NCI-H82 treated with DMSO at 0.1 percent for 48 hours (cell line): ENCODE measurements at regions not wholly inside any gene's neighbourhood (a gene's known extent, or its start where the extent isn't known, plus 50 kb on each side); places are given as distances from the start of the nearest gene placed in this dataset.

ENCODE experiments used
- DNase-seq: peaks from one replicate; lab custom pipeline; 2025; ENCODE audit not compliant: unreplicated experiment; lab: John Stamatoyannopoulos, UW

DNA sequence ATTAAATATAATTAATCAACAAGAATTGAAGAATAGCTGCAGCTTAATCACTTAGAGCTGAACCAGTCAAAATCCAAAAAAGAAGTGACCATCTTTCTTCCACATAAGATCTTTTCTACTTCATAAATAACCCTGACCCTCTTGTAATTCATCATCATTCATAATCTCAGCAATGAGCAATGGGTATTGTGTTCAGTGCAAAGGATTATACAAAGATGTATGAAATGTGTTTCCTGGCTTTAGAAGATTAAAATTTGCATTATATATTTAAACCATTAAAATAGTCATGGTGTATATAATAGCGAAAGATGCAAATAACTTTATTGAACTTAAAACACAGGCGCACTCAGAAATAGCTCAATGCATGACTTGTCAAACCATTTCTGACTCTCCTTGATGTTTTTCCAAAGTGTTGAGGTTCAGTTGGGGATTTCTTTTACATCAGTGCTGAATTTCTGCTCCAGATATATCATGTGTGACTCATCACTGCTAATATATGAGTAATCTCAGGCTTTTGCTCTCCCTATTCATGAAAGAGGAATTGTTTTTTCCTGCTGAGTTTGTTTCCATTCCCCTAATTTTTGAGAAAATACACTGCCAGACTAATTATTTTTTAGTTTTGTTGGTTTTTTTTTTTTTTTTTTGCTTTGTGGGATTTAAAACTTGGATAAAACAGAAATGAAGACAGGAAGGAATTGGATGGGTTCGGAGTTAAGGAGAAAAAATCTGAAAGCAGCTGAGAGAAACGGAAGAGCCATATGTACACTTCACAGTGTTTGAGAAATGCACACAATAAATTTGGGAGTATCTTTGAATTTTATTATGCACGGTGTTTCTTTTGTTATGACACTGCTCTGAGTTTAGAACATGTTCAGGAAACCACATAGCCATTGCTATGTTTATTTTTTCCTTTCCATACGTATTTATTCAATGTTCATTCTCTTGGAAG, 290.1 kb upstream of the PCDH7 start:
- no peak for DNase-seq

DNA sequence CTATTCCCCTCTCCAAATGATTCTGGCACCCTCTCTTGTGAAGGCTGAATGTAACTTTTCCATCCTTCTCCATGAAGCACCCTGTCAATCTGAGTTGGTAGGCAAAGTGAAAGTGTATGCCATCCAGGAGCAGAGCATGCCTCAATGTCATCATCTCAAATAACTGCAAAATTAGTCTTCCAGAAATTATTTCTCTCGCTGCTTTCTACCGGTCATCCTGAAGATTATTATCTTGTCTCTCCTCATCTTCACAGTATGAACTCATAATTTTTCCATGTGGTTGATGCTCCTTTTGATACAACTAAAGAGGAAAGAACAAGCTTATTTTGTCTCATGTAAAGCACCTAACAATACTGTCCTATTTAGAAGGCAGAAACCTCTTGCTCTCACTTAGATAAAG, 285.5 kb upstream of the PCDH7 start:
- DNase-seq = no peak

DNA sequence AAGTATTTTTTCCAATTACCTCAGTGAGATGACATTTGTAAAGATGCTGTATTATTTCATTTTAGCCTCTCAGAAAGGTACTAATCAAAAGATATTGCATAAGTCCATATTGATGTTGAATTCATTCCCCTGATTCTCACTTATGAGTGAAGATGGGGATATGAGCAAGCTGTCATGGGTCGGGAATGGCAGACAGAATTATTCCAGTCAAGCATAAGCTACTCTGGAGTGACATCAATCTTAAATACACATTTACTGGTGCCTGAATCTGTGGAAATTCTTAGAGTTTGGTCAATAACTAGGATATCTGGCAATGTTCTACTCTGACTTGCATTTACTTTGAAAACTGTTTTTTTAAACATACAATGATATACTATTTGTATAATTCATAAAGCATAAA, 283.8 kb upstream of the PCDH7 start:
- no peak for DNase-seq

DNA sequence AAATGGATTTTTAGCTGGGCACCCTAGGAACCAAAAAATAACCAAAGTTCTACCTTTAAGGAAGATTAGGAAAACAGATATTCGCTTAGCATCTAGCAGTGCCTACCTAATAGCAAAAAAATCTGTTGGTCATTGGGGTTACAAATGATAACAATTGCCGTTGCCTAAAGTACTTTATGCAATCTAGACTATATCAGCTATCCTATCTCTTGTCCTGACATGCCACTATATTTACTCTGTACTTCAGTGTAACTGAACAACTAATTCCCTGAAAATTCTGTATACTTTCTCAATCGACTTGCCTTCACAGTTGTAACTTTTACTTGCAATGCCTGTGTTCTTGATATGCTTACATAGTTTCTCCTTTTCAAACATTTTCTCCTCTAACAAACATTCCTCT, 282.9 kb upstream of the PCDH7 start:
- DNase-seq = no peak

DNA sequence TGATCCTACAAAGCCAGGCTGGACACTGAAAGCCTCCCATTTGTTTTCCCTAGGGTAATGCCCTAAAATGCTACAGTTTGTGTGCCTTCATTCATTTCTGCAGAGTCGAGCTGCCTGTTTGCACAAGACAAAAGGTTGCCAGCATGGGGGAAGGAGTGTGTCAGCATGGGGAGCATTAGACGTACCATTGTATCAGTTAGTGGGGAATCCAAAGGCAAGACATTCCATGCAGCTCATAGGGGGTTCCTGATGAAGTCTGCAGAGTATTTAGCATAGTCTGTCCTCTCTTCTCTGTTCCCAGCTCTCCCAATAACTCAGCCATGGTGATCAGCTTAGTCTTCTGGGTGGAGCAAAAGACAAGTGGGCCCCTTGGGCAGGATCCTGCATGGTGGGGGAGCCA, 276.9 kb upstream of the PCDH7 start:
- DNase-seq = no peak

DNA sequence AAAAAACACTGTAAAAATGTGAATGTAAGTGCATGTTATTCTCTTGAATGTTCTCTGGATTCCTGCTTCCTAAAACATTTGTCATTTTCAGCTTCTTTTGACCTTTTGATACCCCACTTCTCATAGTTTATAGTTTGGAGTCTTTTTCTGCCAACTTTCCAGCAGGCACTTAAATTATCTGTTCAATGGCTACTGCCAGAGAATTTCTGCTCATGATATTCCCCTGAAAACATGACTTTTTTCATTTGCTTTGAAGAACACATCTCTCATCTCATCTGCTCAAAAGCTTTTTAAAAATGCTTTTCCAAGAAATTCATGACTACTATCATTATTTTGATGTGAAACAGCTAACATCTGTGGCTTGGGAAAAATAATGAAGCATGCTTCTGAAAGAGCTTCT, 269.7 kb upstream of the PCDH7 start:
- no peak for DNase-seq

DNA sequence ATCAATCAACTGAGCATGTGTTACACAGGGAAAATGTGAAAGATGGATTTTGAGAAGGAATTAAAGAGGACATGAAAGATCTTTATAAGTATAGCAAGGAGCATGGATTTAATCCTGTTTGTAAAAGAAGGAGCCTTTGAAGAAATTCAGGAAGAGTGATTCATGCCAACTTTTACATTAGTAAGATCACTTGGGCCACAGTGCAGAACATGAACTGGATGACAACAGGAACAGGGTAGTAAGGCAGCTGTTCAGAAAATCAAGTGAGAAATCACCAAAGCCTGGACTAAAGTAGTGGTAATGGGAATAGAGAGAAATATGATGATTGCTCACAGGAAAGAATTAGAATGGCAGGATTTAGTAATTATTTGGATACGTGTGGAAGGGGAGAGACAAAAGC, 265.7 kb upstream of the PCDH7 start:
- no peak for DNase-seq

DNA sequence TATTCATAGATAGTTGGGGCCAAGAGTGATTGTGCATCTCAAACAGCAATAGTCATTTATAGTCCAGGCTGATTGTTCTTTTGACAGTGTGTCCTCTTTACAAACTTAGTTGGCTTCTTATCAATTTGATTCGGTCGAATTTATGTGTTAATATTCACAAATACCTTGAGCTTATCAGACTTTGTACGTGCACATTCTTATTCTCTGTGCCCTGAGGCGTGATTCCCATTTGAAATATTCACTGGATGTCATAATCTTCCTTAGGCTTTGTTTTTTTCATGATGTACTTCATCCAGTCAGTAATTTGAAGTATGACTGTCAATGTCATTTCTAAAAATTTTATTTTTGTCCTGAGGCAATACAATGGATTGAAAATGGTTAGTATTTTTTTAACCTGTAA, 263.5 kb upstream of the PCDH7 start:
- DNase-seq = no peak

DNA sequence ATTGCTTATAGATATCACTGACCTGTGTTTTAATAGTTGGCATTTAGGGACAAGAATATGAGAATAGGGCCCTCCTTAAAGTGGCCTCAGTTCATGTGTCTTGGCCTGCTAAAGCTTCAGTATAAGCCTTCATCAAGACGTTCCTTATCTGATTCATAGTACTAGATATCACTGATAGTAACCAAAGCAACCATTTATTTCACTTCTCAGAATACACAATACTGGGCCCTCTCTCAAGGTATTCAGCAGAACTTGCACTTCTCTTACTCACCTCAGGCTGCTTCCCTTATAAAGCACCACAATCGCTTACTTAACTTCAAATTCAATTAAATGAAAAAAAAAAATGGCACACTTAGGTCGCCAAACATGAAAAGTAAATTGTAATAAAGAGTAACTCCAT, 259.4 kb upstream of the PCDH7 start:
- no peak for DNase-seq

DNA sequence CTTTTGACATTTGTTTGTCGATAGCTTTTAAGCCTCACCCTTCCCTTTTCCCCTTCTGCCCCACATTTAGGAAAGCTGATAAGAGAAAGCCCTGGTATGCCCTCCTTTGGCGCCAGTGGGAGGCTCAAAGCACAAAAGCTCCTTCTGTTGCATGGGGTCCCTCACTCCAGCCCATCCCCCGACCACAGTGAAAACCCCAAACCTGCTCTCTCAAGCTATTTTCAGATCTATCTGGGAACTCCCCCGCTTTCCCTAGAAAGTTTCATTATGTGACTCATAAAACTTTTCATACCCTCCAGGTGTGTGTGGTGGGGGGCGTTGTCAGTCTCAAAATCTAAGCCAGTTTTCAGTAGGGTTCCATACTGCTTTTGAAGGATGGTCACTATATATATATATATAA, 259.0 kb upstream of the PCDH7 start:
- no peak for DNase-seq

DNA sequence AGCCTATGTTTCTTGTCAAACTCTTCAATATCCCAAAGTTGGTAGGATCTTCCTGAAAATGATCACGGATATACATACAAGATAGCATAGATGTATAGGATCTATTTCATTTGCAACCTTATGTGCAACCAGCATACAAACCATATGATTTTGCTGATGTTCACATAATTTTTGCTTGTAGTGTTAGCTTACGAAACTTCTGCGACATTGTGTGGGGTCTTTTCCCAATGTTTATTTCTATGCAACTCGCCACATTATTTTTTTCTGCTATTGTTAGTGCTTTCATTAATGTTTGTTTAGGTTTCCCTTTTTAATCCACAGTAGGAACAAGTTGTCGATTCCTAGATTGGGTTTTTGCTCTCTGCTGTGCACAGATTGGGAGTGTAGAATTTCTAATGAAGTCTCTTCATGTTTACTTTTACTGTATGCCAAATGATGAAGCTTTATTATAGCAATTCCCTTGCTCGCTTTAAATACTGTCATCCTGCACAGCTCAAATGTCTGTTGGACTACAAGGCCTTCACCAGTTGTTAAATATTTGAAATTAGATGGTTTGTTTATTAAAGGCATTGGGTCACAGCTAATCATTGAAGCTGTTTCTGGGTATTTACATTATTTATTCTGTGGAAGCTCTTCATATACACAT, 257.6 kb upstream of the PCDH7 start:
- DNase-seq = no peak

DNA sequence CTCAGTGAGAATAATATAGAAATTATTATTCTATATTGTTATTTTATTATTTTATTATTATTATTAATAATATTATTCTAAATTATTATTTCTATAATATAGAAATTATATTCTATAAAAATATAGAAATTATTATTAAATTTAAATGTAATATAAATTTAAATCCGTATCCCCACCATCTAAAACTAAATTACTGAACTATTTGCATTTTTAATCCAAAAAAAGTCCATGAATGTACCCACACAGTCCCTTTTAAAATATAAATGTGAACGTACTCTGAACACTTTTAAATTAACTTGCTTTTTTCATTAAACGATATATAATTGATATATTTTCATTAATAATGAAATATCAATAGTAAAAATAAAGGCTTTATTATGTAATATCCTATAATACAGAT, 248.3 kb upstream of the PCDH7 start:
- DNase-seq = no peak

DNA sequence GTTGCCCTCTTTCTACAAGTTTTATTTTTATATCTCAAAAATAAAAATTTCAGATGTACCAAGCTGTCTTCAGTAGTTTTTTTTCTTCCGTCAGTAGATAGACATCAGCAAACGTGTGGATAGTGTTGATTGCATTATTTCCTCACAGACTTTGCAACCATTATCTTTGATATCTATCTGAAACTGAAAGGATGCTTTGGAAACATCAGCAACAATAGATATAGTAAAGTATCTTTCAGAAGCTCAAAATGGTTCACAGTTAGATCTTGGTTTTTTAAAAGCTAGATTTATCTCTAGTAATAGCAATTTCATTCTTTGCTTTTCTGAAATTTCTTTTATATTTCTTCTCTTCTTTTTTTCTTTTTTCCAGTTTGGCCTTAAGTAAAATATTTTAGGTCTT, 246.9 kb upstream of the PCDH7 start:
- no peak for DNase-seq

DNA sequence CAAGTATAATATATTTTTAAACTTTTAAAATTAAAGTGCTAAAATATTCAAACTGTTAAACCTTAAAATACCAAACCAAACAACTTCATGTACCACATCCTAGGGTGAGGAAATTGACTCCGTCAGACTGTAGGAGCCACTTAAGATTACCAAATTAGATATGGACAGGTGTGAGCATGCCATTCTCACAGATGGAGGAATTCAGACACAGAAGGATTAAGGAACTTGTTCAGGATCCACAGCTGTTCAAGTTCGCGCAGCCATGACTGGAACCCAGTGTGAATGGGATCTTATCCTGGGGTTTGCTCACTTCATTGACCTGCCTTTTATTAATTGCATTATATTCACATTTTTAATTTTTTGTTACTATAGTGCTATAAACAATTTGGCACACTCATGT, 224.9 kb upstream of the PCDH7 start:
- DNase-seq = peak; percentile 1

DNA sequence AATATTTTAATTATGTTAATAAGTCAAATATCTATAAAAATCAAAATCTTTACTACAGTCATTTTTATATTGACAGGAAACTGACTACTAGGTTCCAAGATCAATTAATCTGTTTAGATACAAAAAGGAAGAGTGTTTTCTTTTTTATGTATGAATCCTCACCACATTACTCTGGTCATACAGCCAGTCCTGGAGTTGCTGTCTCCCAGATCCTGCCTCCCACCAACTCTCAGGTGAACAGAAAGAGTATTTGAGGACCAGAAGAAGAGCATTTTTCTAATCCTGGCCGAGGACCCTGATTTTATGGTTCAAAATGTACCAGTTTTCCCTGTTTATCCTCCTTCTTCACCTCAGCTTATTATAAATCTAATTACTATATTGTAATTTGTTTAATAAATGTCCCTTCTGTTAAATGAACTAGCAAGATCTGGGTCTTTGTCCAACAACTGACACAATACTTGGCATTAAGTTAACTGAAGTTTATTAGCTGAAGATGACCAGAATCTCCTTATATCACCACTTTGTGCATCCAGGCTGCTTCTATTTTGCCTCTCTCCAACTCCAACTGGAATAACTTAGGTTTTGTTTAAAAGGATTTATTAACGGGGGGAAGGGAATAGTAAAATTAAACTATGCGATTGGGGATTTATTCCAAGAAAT, 224.4 kb upstream of the PCDH7 start:
- no peak for DNase-seq

DNA sequence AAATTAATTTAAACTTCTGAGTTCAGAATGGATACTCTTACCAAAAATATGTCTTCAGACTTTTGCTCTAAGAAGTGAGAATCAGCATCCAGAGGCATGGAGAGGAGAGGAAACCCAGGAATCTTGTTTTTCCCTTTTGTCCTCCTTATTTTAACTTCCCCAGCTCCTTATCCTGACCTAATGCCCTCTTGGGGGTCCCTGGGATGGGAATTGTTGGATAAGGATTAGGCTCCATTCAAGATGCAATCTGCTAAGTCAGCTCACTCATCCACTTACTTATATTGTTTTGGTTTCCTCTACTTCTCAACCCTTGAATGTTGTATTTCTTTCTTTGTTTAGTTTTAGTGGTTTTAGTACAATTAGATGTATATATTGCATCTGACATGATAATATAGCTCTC, 208.4 kb upstream of the PCDH7 start:
- no peak for DNase-seq

DNA sequence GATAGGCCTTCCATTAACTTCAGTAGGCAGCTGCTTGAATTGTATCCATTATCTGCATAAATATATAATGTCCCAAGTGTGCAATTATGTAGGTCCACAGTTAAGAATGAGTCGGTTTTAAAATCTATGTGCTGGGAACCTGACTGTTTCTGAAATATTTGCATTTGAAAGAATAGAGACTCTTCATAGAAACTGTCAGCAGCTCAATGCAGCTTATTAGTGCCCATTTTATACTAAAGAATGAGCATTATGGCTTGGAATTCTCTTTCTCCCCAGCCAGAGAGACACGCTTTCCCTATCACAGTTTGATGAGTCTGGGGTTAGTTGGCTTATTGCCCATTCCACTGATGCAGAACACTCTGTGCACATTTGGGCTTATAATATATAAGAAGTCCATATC, 202.0 kb upstream of the PCDH7 start:
- DNase-seq = no peak

DNA sequence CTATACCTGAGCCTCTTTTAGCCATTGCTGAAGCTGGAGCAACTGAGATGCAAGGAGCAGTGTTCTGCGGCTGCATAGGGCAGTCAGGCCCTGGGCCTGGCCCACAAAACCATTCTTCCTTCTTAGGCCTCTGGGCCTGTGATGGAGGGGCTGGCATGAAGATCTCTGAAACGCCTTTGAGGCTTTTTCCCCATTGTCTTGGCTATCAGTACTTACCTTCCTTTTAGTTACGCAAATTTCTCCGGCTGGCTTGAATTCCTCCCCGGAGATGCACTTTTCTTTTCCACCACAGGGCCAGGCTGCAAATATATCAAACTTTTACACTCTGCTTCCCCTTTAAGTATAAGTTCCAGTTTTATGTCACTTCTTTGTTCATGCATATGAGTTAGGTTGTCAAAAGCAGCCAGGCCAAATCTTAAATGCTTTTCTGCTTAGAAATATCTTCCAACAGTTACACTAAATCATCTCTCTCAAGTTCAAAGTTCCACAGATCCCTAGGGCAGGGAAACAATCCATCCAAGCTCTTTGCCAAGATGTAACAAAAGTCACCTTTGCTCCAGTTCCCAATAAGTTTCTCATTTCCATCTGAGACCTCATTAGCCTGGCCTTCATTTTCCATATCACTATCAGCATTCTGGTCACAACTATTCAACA, 194.4 kb upstream of the PCDH7 start:
- no peak for DNase-seq

DNA sequence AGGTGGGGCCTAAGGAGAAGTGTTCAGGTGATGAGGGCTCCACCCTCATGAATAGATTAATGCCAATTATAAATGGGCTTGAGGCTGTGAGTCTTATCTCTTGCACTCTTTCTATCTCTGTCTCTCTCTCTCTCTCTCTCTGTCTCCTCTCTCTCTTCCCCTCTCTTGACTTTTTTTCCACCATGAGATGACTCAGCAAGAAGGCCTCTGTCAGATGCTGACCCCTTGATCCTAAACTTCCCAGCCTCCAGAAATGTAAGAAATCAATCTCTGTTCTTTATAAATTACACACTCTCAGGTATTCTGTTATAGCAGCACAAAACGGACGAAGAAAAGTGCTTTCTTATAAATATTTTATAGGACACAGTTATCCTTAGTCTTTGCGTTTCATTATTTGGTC, 184.9 kb upstream of the PCDH7 start:
- DNase-seq = no peak

DNA sequence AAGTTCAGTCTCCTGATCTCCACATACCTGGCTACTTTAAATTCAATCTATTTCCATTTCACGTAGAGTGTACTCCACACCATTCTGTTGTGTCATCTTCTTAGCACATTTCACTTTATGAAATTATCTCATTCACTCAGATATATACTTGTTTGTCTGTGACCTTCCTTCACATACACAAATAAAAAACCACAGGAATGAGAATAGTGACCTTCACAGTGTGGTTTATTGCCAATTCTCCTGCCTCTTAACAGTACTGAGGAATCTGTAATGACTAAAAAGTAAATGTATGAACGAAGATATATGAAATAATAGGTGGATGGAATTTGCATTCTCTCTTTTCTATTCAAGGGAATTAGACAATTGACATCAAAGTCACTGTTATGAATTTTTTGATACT, 183.9 kb upstream of the PCDH7 start:
- no peak for DNase-seq

DNA sequence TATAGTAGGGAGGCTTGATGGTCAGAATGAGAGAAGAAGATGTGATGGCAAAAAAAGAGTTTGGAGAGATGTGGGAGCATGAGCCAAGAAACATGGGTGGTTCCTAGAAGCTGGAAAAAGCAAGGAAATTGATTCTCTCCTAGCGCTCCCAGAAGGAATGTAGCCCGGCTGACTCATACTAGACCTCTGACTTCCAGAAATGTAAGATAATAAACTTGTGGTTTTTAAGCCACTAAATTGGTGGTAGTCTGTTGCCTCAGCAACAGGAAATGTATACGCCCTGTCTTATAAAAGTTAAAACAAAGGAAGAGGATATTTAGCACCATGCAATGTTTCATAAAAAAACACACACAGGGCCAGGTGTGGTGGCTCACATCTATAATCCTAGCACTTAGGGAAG, 182.7 kb upstream of the PCDH7 start:
- no peak for DNase-seq

DNA sequence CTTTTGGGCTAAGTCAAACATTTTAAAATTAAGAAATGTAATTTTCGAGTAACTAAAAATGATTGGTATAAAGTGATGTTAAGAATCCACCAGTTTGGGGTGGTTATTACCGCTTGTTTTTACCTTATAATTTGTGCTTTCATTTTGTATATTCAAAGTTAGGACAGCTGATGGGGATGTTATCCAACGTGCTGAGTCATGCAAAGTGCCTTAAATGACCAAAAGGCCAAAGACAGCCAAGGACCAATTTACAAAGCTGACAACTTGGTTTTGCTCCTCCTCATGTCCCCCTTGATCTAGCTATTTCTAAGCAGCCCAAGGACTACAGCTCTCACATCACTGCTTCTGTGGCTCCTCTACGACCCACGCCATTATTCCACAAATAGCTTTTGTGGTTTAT, 181.4 kb upstream of the PCDH7 start:
- no peak for DNase-seq
